ENCODE measurements at regions not wholly inside any gene's neighbourhood (a gene's known extent, or its start where the extent isn't known, plus 50 kb on each side); places are given as distances from the start of the nearest gene placed in this dataset.

- RAD21 ChIA-PET (ENCODE audit: unreplicated experiment), result no interaction called here
These were observed 158.7 kb upstream of the DPP10 start for GRCh38 chr2:114283774-114284173.

More at GRCh38 chr2:114283774-114284173, 158.7 kb upstream of the DPP10 start:
- TF ChIP-seq ELK1 (IDR thresholded peaks at IDR 0.05; ENCODE audit: low read depth, low read length) (no peak), PAX8 (IDR thresholded peaks at IDR 0.05) (no peak), MTA3 (IDR thresholded peaks at IDR 0.05; ENCODE audit: borderline replicate concordance, low read length) (no peak), CHD1 (IDR thresholded peaks at IDR 0.05; ENCODE audit: low read depth, low read length) (no peak), BCL3 (IDR thresholded peaks at IDR 0.05; ENCODE audit: borderline replicate concordance, insufficient read depth, low read depth, low read length, poor library complexity, severe bottlenecking) (no peak), KDM1A (IDR thresholded peaks at IDR 0.05; ENCODE audit: borderline replicate concordance) (no peak)
- H2AFZ ChIP-seq (ENCODE audit: control insufficient read depth, low read depth, low read length), result no peak overlapping the region
- H3K4me1 ChIP-seq (ENCODE audit: control insufficient read depth, insufficient read depth, low read length), result no peaks in the 10 kb centered on the region
- H4K20me1 ChIP-seq (ENCODE audit: control insufficient read depth, insufficient read depth), result no peaks in the 10 kb centered on the region
- no peaks in the 10 kb centered on the region for H3K79me2 ChIP-seq (ENCODE audit: control insufficient read depth, insufficient read depth, low read length)
- intact Hi-C loops (cut with micrococcal nuclease; ENCODE audit: unreplicated experiment) (no loop called here), in situ Hi-C loops (cut with MboI) (no loop called here)
- no peak for FAIRE-seq
- SMC1A ChIA-PET (ENCODE audit: uncharacterized antibody, unreplicated experiment), result no interaction called here
- POLR2A ChIA-PET, result no interaction called here
- no peak overlapping the region for H3K4me3 ChIP-seq
- H3K9me3 ChIP-seq (replicated peaks; ENCODE audit: control insufficient read depth, insufficient read depth, low read length), result no peaks in the 10 kb centered on the region
- H3K36me3 ChIP-seq (ENCODE audit: control insufficient read depth in 2 of 2, insufficient read depth in 2 of 2, low read length in 1 of 2), result no peaks in the 10 kb centered on the region
- WGBS (ENCODE audit: insufficient coverage, insufficient replicate concordance, low lambda C conversion rate, missing lambda C conversion rate), result 7% methylated on average over 5 of the region's 5 CpGs
- BruUV-seq (replicated peaks), result no TSS peak
- H3K27me3 ChIP-seq (replicated peaks in 1 of 2; ENCODE audit: control insufficient read depth in 2 of 2, insufficient read depth in 2 of 2, low read length in 1 of 2), result no peaks in the 10 kb centered on the region
- H3K4me2 ChIP-seq (ENCODE audit: control insufficient read depth, insufficient read depth), result no peak overlapping the region
- CTCF ChIA-PET, result no interaction called here
- no peak for ATAC-seq
- no peak for DNase-seq (ENCODE audit: low read depth, low spot score)
- H3K9ac ChIP-seq (ENCODE audit: control insufficient read depth, insufficient read depth, low read length), result no peak overlapping the region
- H3K27ac ChIP-seq (ENCODE audit: control insufficient read depth, insufficient read depth), result no peak overlapping the region
